ENCODE measurements at regions not wholly inside any gene's neighbourhood (a gene's known extent, or its start where the extent isn't known, plus 50 kb on each side); places are given as distances from the start of the nearest gene placed in this dataset.

GRCh38 chrX:42127563-42127962 is 204.2 kb upstream of the CASK start:
- TF ChIP-seq EZH2phosphoT487 (IDR thresholded peaks at IDR 0.05; ENCODE audit: borderline replicate concordance) (no peak), CTCF (conservative IDR thresholded peaks at IDR 0.05; ENCODE audit: low read length) (no peak)
- Histone ChIP-seq H3K9ac (ENCODE audit: low read depth, low read length, poor library complexity, severe bottlenecking) (no peak overlapping the region), H3K4me3 (ENCODE audit: low read length, poor library complexity, severe bottlenecking) (no peak overlapping the region)

DNA sequence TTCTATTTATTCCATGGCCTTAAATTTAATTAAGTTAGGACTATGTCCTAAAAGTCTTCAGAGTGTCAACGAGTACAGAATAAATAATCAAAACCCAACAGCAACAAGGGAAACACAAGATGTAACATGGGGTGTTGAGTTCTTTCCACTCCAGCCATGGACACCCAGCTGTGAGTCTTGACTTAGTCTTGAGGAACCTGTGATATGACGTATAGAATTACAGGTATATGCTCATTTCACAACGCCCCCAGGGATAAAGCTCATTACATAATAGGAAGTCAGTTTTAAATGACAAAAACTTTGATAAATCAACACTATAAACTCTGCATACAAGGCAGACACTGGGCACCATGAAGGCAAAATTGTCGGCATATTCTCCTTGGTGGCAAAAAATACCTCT is 200.0 kb upstream of the CASK start:
- H4K20me1 ChIP-seq (ENCODE audit: insufficient read depth, low read length, poor library complexity, severe bottlenecking) = no peaks in the 10 kb centered on the region
- H3K9me2 ChIP-seq (replicated peaks; ENCODE audit: low read depth, low read length) = no peaks in the 10 kb centered on the region
- no peak overlapping the region for H3K4me2 ChIP-seq (ENCODE audit: low read depth, low read length, poor library complexity, severe bottlenecking)

More at GRCh38 chrX:42127563-42127962, 204.2 kb upstream of the CASK start:
- no peak overlapping the region for H3K4me2 ChIP-seq (ENCODE audit: low read depth, low read length, poor library complexity, severe bottlenecking)
- H3K9me3 ChIP-seq (ENCODE audit: insufficient read depth, low read depth, low read length) = no peaks in the 10 kb centered on the region
- no peaks in the 10 kb centered on the region for H4K20me1 ChIP-seq (ENCODE audit: insufficient read depth, low read length, poor library complexity, severe bottlenecking)
- H3F3A ChIP-seq (ENCODE audit: low read depth) = no peaks in the 10 kb centered on the region
- H3K36me3 ChIP-seq (ENCODE audit: insufficient read depth, low read length) = no peaks in the 10 kb centered on the region
- H2AFZ ChIP-seq (ENCODE audit: low read length) = no peak overlapping the region
- H3K4me1 ChIP-seq (ENCODE audit: insufficient read depth, low read length, poor library complexity, severe bottlenecking) = no peaks in the 10 kb centered on the region
- no peaks in the 10 kb centered on the region for H3K79me2 ChIP-seq (ENCODE audit: insufficient read depth, low read length)
- no peaks in the 10 kb centered on the region for H3K9me2 ChIP-seq (replicated peaks; ENCODE audit: low read depth, low read length)
- no peaks in the 10 kb centered on the region for H3K27me3 ChIP-seq (ENCODE audit: insufficient read depth, low read length, poor library complexity, severe bottlenecking)

GRCh38 chrX:42119076-42119475 is 195.7 kb upstream of the CASK start:
- H3K9me3 ChIP-seq (ENCODE audit: insufficient read depth, low read depth, low read length) = no peaks in the 10 kb centered on the region
- H3K9ac ChIP-seq (ENCODE audit: low read depth, low read length, poor library complexity, severe bottlenecking) = no peak overlapping the region
- H3K4me1 ChIP-seq (ENCODE audit: insufficient read depth, low read length, poor library complexity, severe bottlenecking) = no peaks in the 10 kb centered on the region
- H3K4me3 ChIP-seq (ENCODE audit: low read length, poor library complexity, severe bottlenecking) = no peak overlapping the region
- TF ChIP-seq EZH2phosphoT487 (IDR thresholded peaks at IDR 0.05; ENCODE audit: borderline replicate concordance) (no peak), CTCF (conservative IDR thresholded peaks at IDR 0.05; ENCODE audit: low read length) (no peak)
- H3K4me2 ChIP-seq (ENCODE audit: low read depth, low read length, poor library complexity, severe bottlenecking) = no peak overlapping the region
- H3K27me3 ChIP-seq (ENCODE audit: insufficient read depth, low read length, poor library complexity, severe bottlenecking) = no peaks in the 10 kb centered on the region
- no peak overlapping the region for H2AFZ ChIP-seq (ENCODE audit: low read length)
- H3K79me2 ChIP-seq (ENCODE audit: insufficient read depth, low read length) = no peaks in the 10 kb centered on the region
- H3K36me3 ChIP-seq (ENCODE audit: insufficient read depth, low read length) = no peaks in the 10 kb centered on the region
- no peaks in the 10 kb centered on the region for H3K9me2 ChIP-seq (replicated peaks; ENCODE audit: low read depth, low read length)
- H4K20me1 ChIP-seq (ENCODE audit: insufficient read depth, low read length, poor library complexity, severe bottlenecking) = no peaks in the 10 kb centered on the region
- H3F3A ChIP-seq (ENCODE audit: low read depth) = no peaks in the 10 kb centered on the region

More for the DNA sequence above, 200.0 kb upstream of the CASK start:
- Histone ChIP-seq H3K27me3 (ENCODE audit: insufficient read depth, low read length, poor library complexity, severe bottlenecking) (no peaks in the 10 kb centered on the region), H3K9ac (ENCODE audit: low read depth, low read length, poor library complexity, severe bottlenecking) (no peak overlapping the region), H3K4me1 (ENCODE audit: insufficient read depth, low read length, poor library complexity, severe bottlenecking) (no peaks in the 10 kb centered on the region), H3K9me3 (ENCODE audit: insufficient read depth, low read depth, low read length) (no peaks in the 10 kb centered on the region), H3K79me2 (ENCODE audit: insufficient read depth, low read length) (no peaks in the 10 kb centered on the region), H2AFZ (ENCODE audit: low read length) (no peak overlapping the region), H3K36me3 (ENCODE audit: insufficient read depth, low read length) (no peaks in the 10 kb centered on the region), H3F3A (ENCODE audit: low read depth) (no peaks in the 10 kb centered on the region), H3K4me3 (ENCODE audit: low read length, poor library complexity, severe bottlenecking) (no peak overlapping the region)
- no peak for TF ChIP-seq EZH2phosphoT487 (IDR thresholded peaks at IDR 0.05; ENCODE audit: borderline replicate concordance)

GRCh38 chrX:42117318-42117717 is 194.0 kb upstream of the CASK start:
- TF ChIP-seq CTCF (conservative IDR thresholded peaks at IDR 0.05; ENCODE audit: low read length) = no peak
- no peak for TF ChIP-seq EZH2phosphoT487 (IDR thresholded peaks at IDR 0.05; ENCODE audit: borderline replicate concordance)
- Histone ChIP-seq H3F3A (ENCODE audit: low read depth) (no peaks in the 10 kb centered on the region), H3K79me2 (ENCODE audit: insufficient read depth, low read length) (no peaks in the 10 kb centered on the region), H3K4me3 (ENCODE audit: low read length, poor library complexity, severe bottlenecking) (no peak overlapping the region), H3K9ac (ENCODE audit: low read depth, low read length, poor library complexity, severe bottlenecking) (no peak overlapping the region), H3K36me3 (ENCODE audit: insufficient read depth, low read length) (no peaks in the 10 kb centered on the region), H3K9me2 (replicated peaks; ENCODE audit: low read depth, low read length) (no peaks in the 10 kb centered on the region), H2AFZ (ENCODE audit: low read length) (no peak overlapping the region), H3K9me3 (ENCODE audit: insufficient read depth, low read depth, low read length) (no peaks in the 10 kb centered on the region), H3K27me3 (ENCODE audit: insufficient read depth, low read length, poor library complexity, severe bottlenecking) (no peaks in the 10 kb centered on the region), H3K4me1 (ENCODE audit: insufficient read depth, low read length, poor library complexity, severe bottlenecking) (no peaks in the 10 kb centered on the region), H4K20me1 (ENCODE audit: insufficient read depth, low read length, poor library complexity, severe bottlenecking) (no peaks in the 10 kb centered on the region), H3K4me2 (ENCODE audit: low read depth, low read length, poor library complexity, severe bottlenecking) (no peak overlapping the region)

All from Loucy (cell line).